Panc1 (cell line): ENCODE measurements at regions not wholly inside any gene's neighbourhood (a gene's known extent, or its start where the extent isn't known, plus 50 kb on each side); places are given as distances from the start of the nearest gene placed in this dataset.

ENCODE experiments used
- ATAC-seq: fragments of 200-7000 bp; cut with Tn5 transposase; 2 replicates; pipeline ENCODE4 v1.9.1; 2020; ENCODE audit warnings: mild to moderate bottlenecking, moderate library complexity
- BruUV-seq: library from RNA; stranded (reverse); fragments of 400-500 nt; replicated peaks from 2 replicates; lab custom pipeline; 2021; lab: Mats Ljungman, UMichigan
- CTCF ChIA-PET: fragments of 300-600 bp; sonication (Branson Sonifier 250); formaldehyde crosslinking; loops from one replicate; lab custom pipeline; 2022; ENCODE audit warnings: antibody characterized with exemption; lab: Charles Lee
- POLR2A ChIA-PET: fragments of 300-600 bp; sonication (Branson Sonifier 250); formaldehyde crosslinking; loops from one replicate; lab custom pipeline; 2022; ENCODE audit warnings: antibody characterized with exemption; lab: Charles Lee
- DNase-seq: peaks from one replicate; pipeline ENCODE4 v3.0.0-alpha.2; 2010; ENCODE audit warnings: low read depth, low spot score
- H3K27ac ChIP-seq: 2 replicates; pipeline ENCODE4 v1.5.1; 2011; ENCODE audit warnings: mild to moderate bottlenecking, low read length, inconsistent platforms
- H3K27me3 ChIP-seq: fragments of 200-500 bp; sonication (Bioruptor generic); 2 replicates; pipeline ENCODE4 v1.6.0; 2014; ENCODE audit warnings: low read length, inconsistent platforms; ENCODE audit not compliant: control insufficient read depth, insufficient read depth
- H3K36me3 ChIP-seq: fragments of 200-500 bp; sonication (Bioruptor generic); 2 replicates; pipeline ENCODE4 v1.5.1; 2014; ENCODE audit warnings: inconsistent platforms, mild to moderate bottlenecking, low read length, moderate library complexity; ENCODE audit not compliant: control insufficient read depth, insufficient read depth
- H3K4me1 ChIP-seq: 2 replicates; pipeline ENCODE4 v1.5.1; 2011; ENCODE audit warnings: inconsistent platforms, mild to moderate bottlenecking, low read length, moderate library complexity; ENCODE audit not compliant: control insufficient read depth, insufficient read depth
- H3K4me3 ChIP-seq, 2 experiments: 2 replicates each; pipeline ENCODE4 v1.5.1; 2011 to 2012; ENCODE audit warnings: low read depth in 2 of 2, low read length in 2 of 2, mild to moderate bottlenecking in 2 of 2, inconsistent platforms in 1 of 2, moderate library complexity in 1 of 2
- H3K9me3 ChIP-seq: fragments of 200-500 bp; sonication (Bioruptor generic); 2 replicates; pipeline ENCODE4 v1.5.1; 2014; ENCODE audit warnings: low read depth, mild to moderate bottlenecking, inconsistent platforms, low read length, moderate library complexity; ENCODE audit not compliant: control insufficient read depth, insufficient read depth
- CTCF ChIP-seq: fragments of 450-650 bp; IDR thresholded peaks from 2 replicates; pipeline ENCODE4 v1.5.1; 2017; ENCODE audit warnings: mild to moderate bottlenecking
- POLR2AphosphoS5 ChIP-seq: IDR thresholded peaks from 2 replicates; pipeline ENCODE4 v1.6.1; 2012; ENCODE audit warnings: mild to moderate bottlenecking, low read depth, low read length, moderate library complexity
- REST ChIP-seq, 2 experiments: IDR thresholded peaks; 2 replicates each; pipeline ENCODE4 v1.6.1; 2011 to 2012; ENCODE audit warnings: low read depth in 2 of 2, control low read depth in 1 of 2, low read length in 1 of 2, mild to moderate bottlenecking in 1 of 2, moderate library complexity in 1 of 2; ENCODE audit not compliant: insufficient read depth in 1 of 2
- SIN3A ChIP-seq: IDR thresholded peaks from 2 replicates; pipeline ENCODE4 v1.6.1; 2012; ENCODE audit warnings: low read depth, mild to moderate bottlenecking, low read length, moderate library complexity, borderline replicate concordance; ENCODE audit not compliant: insufficient read depth
- TCF7L2 ChIP-seq: IDR thresholded peaks from 2 replicates; pipeline ENCODE4 v1.6.1; 2011; ENCODE audit warnings: mild to moderate bottlenecking, low read depth, low read length, inconsistent platforms
- in situ Hi-C: cut with HindIII; loops from 2 replicates; pipeline ENCODE4 v1.10.0; 2016; ENCODE audit warnings: low sequenced_read_pairs, low pct_unique_long_range_greater_than_20kb
- intact Hi-C: fragments of 100-400 bp; cut with micrococcal nuclease; formaldehyde crosslinking; loops from one replicate; pipeline ENCODE4 v1.10.0; 2022; ENCODE audit not compliant: unreplicated experiment

GRCh38 chr3:94967196-94967595, 904.3 kb downstream of the NSUN3 start:
- no peak for ATAC-seq
- ChIA-PET POLR2A (no interaction called here), CTCF (no interaction called here)
- in situ Hi-C loops, result no loop called here
- Histone ChIP-seq H3K4me3 (no peak overlapping the region), H3K9me3 (no peaks in the 10 kb centered on the region), H3K27ac (no peak overlapping the region), H3K27me3 (no peaks in the 10 kb centered on the region), H3K4me1 (no peaks in the 10 kb centered on the region), H3K36me3 (no peaks in the 10 kb centered on the region)
- BruUV-seq, result no TSS peak
- no peak for DNase-seq
- intact Hi-C loops, result no loop called here
- no peak for TF ChIP-seq POLR2AphosphoS5
- TF ChIP-seq REST (IDR thresholded peaks at IDR 0.05; ENCODE audit: insufficient read depth in 1 of 2, low read depth in 2 of 2, low read length in 1 of 2), result no peak
- TF ChIP-seq TCF7L2, result no peak
- no peak for TF ChIP-seq SIN3A
- no peak for TF ChIP-seq CTCF

- H3K9me3 ChIP-seq, result no peaks in the 10 kb centered on the region
- H3K4me1 ChIP-seq, result no peaks in the 10 kb centered on the region
- in situ Hi-C loops, result no loop called here
- H3K36me3 ChIP-seq, result no peaks in the 10 kb centered on the region
- no peak for ATAC-seq
- no TSS peak for BruUV-seq
- ChIA-PET CTCF (no interaction called here), POLR2A (no interaction called here)
- DNase-seq, result no peak
- no peak overlapping the region for H3K27ac ChIP-seq
- intact Hi-C loops, result no loop called here
- no peaks in the 10 kb centered on the region for H3K27me3 ChIP-seq
- TF ChIP-seq SIN3A, result no peak
- TF ChIP-seq TCF7L2, result no peak
- no peak for TF ChIP-seq REST (IDR thresholded peaks at IDR 0.05; ENCODE audit: insufficient read depth in 1 of 2, low read depth in 2 of 2, low read length in 1 of 2)
- TF ChIP-seq CTCF, result no peak
- TF ChIP-seq POLR2AphosphoS5, result no peak
- H3K4me3 ChIP-seq, result no peak overlapping the region
These were observed 905.7 kb downstream of the NSUN3 start for GRCh38 chr3:94968519-94968918.
